ENCODE measurements at regions not wholly inside any gene's neighbourhood (a gene's known extent, or its start where the extent isn't known, plus 50 kb on each side); places are given as distances from the start of the nearest gene placed in this dataset.

DNA sequence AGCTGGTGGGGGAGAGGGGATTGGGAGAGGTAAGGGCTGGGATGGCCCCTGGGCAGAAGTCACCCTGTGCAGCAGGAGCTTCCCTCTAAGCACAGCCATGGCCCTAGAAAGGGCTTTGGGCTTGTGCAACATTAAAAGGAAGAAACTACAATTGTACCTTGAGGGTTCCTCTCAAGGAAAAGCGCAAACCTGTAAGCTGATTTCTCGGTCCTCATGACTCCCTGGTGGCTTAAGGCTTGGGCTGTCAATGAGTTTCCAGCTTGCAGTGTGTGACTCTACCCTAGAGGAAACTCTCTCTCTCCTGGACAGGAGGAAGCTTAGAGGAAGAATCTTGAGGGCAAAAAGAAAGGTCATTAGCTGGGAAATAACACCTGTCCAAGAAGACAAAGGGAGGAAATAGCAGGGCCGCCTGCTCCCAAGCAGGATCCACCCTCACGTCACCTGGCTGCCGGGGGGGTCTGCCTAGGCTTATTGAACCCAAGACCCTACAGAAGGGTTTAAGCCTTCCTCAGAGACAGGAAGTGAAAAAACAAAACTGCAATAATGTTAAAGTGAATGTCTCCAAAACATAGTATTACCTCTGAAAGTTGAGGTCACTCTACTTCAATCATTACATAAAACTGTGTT lies 112.5 kb downstream of the WDR11 start:
- TF ChIP-seq SUZ12 (IDR thresholded peaks at IDR 0.05): no peak
- TF ChIP-seq HDGF (IDR thresholded peaks at IDR 0.05; ENCODE audit: borderline replicate concordance): no peak
- no peak for TF ChIP-seq L3MBTL2 (conservative IDR thresholded peaks at IDR 0.05)
- TF ChIP-seq LEF1 (IDR thresholded peaks at IDR 0.05; ENCODE audit: borderline replicate concordance): no peak
- TF ChIP-seq ARNT (IDR thresholded peaks at IDR 0.05): no peak
- TF ChIP-seq ZNF384 (IDR thresholded peaks at IDR 0.05): no peak
- no peak for TF ChIP-seq FOXA1 (IDR thresholded peaks at IDR 0.05)
- TF ChIP-seq SP1 (IDR thresholded peaks at IDR 0.05): no peak
- TF ChIP-seq CTBP1 (IDR thresholded peaks at IDR 0.05; ENCODE audit: borderline replicate concordance): no peak
- no peak for TF ChIP-seq FOXM1 (IDR thresholded peaks at IDR 0.05; ENCODE audit: borderline replicate concordance)

Data from HEK293T (cell line).